ENCODE measurements at regions not wholly inside any gene's neighbourhood (a gene's known extent, or its start where the extent isn't known, plus 50 kb on each side); places are given as distances from the start of the nearest gene placed in this dataset.

- Histone ChIP-seq H3K9ac (ENCODE audit: low read length) (no peak overlapping the region), H3K4me1 (ENCODE audit: insufficient read depth, low read length) (no peaks in the 10 kb centered on the region), H3K27me3 (ENCODE audit: insufficient read depth, low read length) (no peaks in the 10 kb centered on the region), H3K4me3 (ENCODE audit: insufficient read depth, low read depth, low read length) (no peak overlapping the region), H3K4me2 (ENCODE audit: low read length) (no peak overlapping the region), H3K79me2 (ENCODE audit: insufficient read depth, low read length) (no peaks in the 10 kb centered on the region), H3K9me3 (ENCODE audit: insufficient read depth, low read depth, low read length) (no peaks in the 10 kb centered on the region), H4K20me1 (ENCODE audit: insufficient read depth, low read length) (no peaks in the 10 kb centered on the region), H2AFZ (ENCODE audit: low read depth, low read length) (no peak overlapping the region), H3K36me3 (ENCODE audit: insufficient read depth, low read length) (no peaks in the 10 kb centered on the region), H3K27ac (ENCODE audit: low read depth, low read length) (no peak overlapping the region)
- no peak overlapping the region for H3K4me3 Mint-ChIP-seq (ENCODE audit: unreplicated experiment)
- no peak overlapping the region for H3K27ac Mint-ChIP-seq (ENCODE audit: unreplicated experiment)
- H3K36me3 Mint-ChIP-seq (ENCODE audit: low read depth, unreplicated experiment), result no peaks in the 10 kb centered on the region
- H3K9me3 Mint-ChIP-seq (ENCODE audit: unreplicated experiment), result peaks cover 4% of the 10 kb centered on the region
- TF ChIP-seq EZH2 (IDR thresholded peaks at IDR 0.05; ENCODE audit: insufficient read depth, low read length), result no peak
- no peak for TF ChIP-seq CTCF (IDR thresholded peaks at IDR 0.05; ENCODE audit: insufficient read depth, low read depth, low read length)
- FAIRE-seq, result no peak
- no peaks in the 10 kb centered on the region for H3K27me3 Mint-ChIP-seq (ENCODE audit: low read depth, unreplicated experiment)
- H3K4me1 Mint-ChIP-seq (ENCODE audit: low read depth, unreplicated experiment), result peaks cover 6% of the 10 kb centered on the region
- no peak for DNase-seq (ENCODE audit: low read depth)
Observed at GRCh38 chr10:121303287-121303890, 294.9 kb downstream of the FGFR2 start.

GRCh38 chr10:121305066-121305465, 293.2 kb downstream of the FGFR2 start:
- H3K27me3 ChIP-seq (ENCODE audit: insufficient read depth, low read length), result no peaks in the 10 kb centered on the region
- H2AFZ ChIP-seq (ENCODE audit: low read depth, low read length), result no peak overlapping the region
- no peaks in the 10 kb centered on the region for H3K36me3 ChIP-seq (ENCODE audit: insufficient read depth, low read length)
- H3K4me2 ChIP-seq (ENCODE audit: low read length), result no peak overlapping the region
- no peaks in the 10 kb centered on the region for H3K36me3 Mint-ChIP-seq (ENCODE audit: low read depth, unreplicated experiment)
- no peak overlapping the region for H3K27ac ChIP-seq (ENCODE audit: low read depth, low read length)
- no peak overlapping the region for H3K4me3 ChIP-seq (ENCODE audit: insufficient read depth, low read depth, low read length)
- no peaks in the 10 kb centered on the region for H4K20me1 ChIP-seq (ENCODE audit: insufficient read depth, low read length)
- H3K9me3 Mint-ChIP-seq (ENCODE audit: unreplicated experiment), result peaks cover 2% of the 10 kb centered on the region
- H3K4me3 Mint-ChIP-seq (ENCODE audit: unreplicated experiment), result no peak overlapping the region
- H3K4me1 ChIP-seq (ENCODE audit: insufficient read depth, low read length), result no peaks in the 10 kb centered on the region
- DNase-seq (ENCODE audit: low read depth) (no peak), FAIRE-seq (no peak)
- H3K9me3 ChIP-seq (ENCODE audit: insufficient read depth, low read depth, low read length), result no peaks in the 10 kb centered on the region
- no peaks in the 10 kb centered on the region for H3K27me3 Mint-ChIP-seq (ENCODE audit: low read depth, unreplicated experiment)
- H3K27ac Mint-ChIP-seq (ENCODE audit: unreplicated experiment), result no peak overlapping the region
- no peak overlapping the region for H3K9ac ChIP-seq (ENCODE audit: low read length)
- TF ChIP-seq EZH2 (IDR thresholded peaks at IDR 0.05; ENCODE audit: insufficient read depth, low read length) (no peak), CTCF (IDR thresholded peaks at IDR 0.05; ENCODE audit: insufficient read depth, low read depth, low read length) (no peak)
- peaks cover 19% of the 10 kb centered on the region for H3K4me1 Mint-ChIP-seq (ENCODE audit: low read depth, unreplicated experiment)
- H3K79me2 ChIP-seq (ENCODE audit: insufficient read depth, low read length), result no peaks in the 10 kb centered on the region

- TF ChIP-seq EZH2 (IDR thresholded peaks at IDR 0.05; ENCODE audit: insufficient read depth, low read length) (no peak), CTCF (IDR thresholded peaks at IDR 0.05; ENCODE audit: insufficient read depth, low read depth, low read length) (no peak)
- peaks cover 2% of the 10 kb centered on the region for H3K9me3 Mint-ChIP-seq (ENCODE audit: unreplicated experiment)
- H3K27me3 ChIP-seq (ENCODE audit: insufficient read depth, low read length), result no peaks in the 10 kb centered on the region
- DNase-seq (ENCODE audit: low read depth) (no peak), FAIRE-seq (no peak)
- H3K9ac ChIP-seq (ENCODE audit: low read length), result no peak overlapping the region
- peaks cover 19% of the 10 kb centered on the region for H3K4me1 Mint-ChIP-seq (ENCODE audit: low read depth, unreplicated experiment)
- H3K27ac Mint-ChIP-seq (ENCODE audit: unreplicated experiment), result no peak overlapping the region
- H3K9me3 ChIP-seq (ENCODE audit: insufficient read depth, low read depth, low read length), result no peaks in the 10 kb centered on the region
- H3K27me3 Mint-ChIP-seq (ENCODE audit: low read depth, unreplicated experiment), result no peaks in the 10 kb centered on the region
- no peaks in the 10 kb centered on the region for H3K36me3 Mint-ChIP-seq (ENCODE audit: low read depth, unreplicated experiment)
- H3K36me3 ChIP-seq (ENCODE audit: insufficient read depth, low read length), result no peaks in the 10 kb centered on the region
- H3K4me3 ChIP-seq (ENCODE audit: insufficient read depth, low read depth, low read length), result no peak overlapping the region
- no peak overlapping the region for H2AFZ ChIP-seq (ENCODE audit: low read depth, low read length)
- no peak overlapping the region for H3K4me2 ChIP-seq (ENCODE audit: low read length)
- H3K4me1 ChIP-seq (ENCODE audit: insufficient read depth, low read length), result no peaks in the 10 kb centered on the region
- H3K79me2 ChIP-seq (ENCODE audit: insufficient read depth, low read length), result no peaks in the 10 kb centered on the region
- H4K20me1 ChIP-seq (ENCODE audit: insufficient read depth, low read length), result no peaks in the 10 kb centered on the region
- no peak overlapping the region for H3K27ac ChIP-seq (ENCODE audit: low read depth, low read length)
- H3K4me3 Mint-ChIP-seq (ENCODE audit: unreplicated experiment), result no peak overlapping the region
Observed at GRCh38 chr10:121306159-121306673, 292.0 kb downstream of the FGFR2 start.

All from astrocyte (in vitro differentiated cells and primary cell).